IPS-NIHi11 (cell line): ENCODE measurements at regions not wholly inside any gene's neighbourhood (a gene's known extent, or its start where the extent isn't known, plus 50 kb on each side); places are given as distances from the start of the nearest gene placed in this dataset.

Source experiments
- DNase-seq: peaks from one replicate; pipeline ENCODE4 v3.0.0; 2012; ENCODE audit warnings: mixed read lengths, low spot score

- no peak for DNase-seq
These were observed 1005.7 kb upstream of the PIK3C3 start for GRCh38 chr18:40949114-40949950.

DNA sequence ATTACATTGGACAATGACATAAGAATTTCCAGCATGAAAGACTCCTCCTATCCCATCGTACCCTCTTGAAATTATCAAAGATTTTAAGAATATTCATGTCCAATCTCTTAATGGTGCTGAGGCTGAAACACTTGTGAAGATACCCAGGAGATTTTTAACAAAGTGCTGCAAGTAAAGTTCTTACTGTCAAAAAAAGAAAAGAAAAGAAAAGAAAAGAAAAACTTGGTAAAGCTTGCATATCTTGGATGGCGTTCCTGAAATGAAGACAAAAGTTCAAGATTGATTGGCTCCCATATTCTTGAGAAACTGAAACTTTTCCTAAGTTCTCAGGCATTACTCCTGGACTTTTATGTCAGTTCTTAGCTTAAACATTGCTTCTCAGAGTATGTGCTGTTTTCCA lies 1010.5 kb upstream of the PIK3C3 start:
- no peak for DNase-seq

DNA sequence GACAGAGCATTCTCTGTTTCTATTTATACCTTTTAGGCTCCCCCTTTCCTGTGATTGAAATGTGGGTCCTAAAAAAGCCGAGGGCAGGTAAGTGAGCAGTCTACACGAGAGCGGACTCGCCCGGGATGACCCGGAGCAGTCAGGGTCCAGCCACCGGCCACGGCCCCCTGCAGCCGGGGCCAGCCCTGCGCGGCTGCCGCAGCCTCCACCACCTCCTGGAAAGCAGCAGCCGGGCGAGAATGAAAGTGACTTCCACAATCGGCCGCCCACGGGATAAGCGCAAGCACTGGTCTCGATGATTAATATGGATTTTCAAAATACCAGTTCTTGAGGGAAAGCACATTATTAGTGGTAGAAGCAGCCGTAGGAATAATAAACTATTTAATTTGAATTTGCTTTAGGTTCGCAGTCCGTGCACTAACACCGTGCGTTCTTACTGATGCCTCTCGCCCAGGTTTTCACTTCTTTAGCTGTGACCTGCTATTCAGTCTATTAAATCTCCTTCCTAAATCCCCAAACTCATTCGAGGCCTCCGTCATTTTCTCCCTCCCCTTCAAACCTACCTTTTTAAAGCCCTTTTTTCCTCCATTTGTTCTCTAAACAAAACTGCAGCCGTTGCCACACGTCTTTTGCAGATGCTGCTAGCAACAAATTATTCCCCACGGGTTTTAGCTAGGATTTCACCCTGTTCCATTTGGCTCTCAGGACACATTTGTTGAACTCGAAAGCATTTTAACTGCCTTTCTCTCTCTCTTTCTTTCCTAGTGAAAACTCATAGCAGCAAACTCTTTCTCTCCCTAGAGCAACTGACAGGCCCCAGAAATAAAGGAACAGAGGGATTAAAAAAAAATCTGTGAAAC lies 1015.1 kb upstream of the PIK3C3 start:
- no peak for DNase-seq

- DNase-seq: no peak
These were observed 1016.4 kb upstream of the PIK3C3 start for GRCh38 chr18:40938615-40939014.

DNA sequence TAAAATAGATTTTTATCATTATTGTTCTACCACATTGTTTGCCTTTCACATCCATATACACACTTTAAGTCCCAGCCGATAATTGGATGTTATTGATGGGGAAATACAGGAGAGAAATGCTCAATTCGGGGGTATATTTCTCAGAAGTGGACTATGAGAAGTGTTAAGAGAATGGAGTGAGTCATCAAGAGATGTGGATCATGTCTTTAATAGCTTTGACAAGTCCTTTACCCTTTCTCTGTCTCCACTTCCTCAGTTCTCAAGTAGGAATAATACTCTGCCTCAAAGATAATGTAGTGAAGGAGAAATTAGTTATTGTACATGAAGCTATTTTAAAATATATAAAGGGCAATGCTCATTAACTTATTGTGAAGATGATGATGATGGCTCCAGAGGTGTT lies 1017.6 kb upstream of the PIK3C3 start:
- no peak for DNase-seq

DNA sequence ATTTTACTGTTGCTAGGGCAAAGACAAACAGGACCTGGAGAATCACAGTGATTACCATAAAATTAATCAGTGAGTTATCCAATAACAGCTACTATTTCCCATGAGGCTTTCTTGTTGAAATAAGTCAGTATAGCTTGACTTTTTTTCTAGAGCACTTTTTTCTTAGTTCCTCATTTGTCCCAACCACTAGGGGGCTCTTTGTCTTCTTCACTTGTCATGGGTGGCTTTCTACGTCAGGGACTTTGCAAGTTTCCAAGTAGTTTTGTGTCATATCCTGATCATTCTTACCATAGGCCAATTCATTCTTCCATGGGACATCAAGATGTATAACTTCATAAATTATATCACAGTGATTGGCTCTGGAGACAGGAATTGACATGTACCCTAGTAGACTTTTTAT lies 1019.6 kb upstream of the PIK3C3 start:
- DNase-seq: peak; percentile 35

DNA sequence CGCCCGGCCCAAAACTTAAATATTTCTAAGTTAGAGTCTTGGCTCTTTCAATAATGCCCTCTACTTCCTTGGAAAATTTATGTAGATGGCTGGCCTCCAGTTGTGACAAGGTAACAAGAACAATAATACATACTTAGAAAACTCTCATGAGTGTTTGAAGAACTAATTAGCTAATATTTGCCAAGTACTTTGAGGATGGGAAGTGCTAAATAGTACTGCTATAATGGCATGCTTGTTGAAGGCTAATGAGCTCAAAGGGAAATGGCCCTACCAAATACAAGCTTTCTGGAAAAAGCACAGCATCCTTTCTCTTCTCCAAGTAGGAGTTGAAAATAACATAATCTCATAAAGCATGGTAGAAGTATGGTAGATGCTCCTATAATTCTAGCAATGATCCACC lies 1022.2 kb upstream of the PIK3C3 start:
- DNase-seq: no peak

DNA sequence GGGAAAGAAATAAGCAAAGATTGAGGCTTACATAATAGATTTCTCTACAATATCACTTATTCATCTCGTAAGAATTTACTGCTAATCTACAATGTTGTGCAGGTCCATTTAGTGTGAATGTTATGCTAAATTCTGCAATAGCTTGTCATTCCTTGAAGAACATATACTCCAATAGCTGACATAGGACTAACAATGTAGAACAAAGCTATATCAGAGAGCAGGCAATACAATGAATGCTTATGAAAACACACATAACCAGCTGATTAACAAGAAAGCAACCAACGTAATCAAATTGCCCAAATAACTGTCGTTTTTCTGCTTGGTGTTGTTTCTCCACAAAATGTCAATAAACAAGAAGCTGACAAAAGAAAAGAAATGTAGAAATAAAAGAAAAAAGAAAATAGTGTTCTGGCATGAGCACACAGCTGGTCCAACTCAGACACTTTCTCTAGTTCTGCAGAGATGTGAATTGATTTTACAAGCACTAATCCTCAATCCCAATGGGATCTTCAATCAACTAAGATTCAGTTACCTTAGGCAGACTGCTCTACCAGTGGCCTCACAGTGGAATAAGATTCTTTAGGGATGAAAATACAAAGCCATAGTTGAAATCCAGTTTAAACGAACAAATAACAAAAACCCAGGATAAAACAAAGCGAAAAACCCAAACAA lies 1024.7 kb upstream of the PIK3C3 start:
- DNase-seq: no peak

DNA sequence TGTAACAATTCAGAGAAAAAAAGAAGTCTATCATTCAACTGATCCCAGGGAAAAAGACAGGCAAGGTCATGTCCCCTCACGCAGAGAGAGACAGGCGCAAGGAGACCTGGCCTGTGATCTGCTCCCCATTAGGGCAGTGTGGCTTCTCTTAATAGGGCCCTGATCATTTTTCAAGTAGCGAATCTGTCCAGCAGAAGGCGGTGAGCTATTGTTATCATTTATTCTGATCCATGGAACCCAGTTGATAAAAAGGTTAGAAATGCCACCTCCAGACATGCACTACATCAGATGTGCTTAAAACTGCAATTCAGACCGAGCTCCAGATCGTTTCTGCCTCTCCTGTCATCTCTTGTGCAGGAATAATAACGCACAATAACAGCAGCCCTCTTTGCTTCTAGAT lies 1025.6 kb upstream of the PIK3C3 start:
- no peak for DNase-seq

DNA sequence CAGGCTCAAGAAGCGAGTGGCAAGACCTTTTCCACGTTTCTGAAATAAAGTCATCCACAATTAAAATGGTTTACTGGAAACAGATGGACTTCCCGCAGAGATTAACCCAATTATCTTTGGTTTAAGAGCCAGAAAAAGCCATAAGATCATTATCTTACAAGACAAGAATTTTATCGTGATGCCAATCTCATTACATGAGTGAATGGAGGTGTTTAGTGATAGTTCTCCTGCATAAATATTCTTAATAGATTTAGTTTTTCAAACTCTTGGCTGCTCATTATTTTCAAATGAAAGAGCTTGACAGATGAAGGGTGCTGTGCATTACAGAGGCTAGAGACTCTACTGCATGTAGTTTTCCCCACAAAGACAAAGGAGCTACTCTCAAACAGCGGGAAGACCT lies 1028.4 kb upstream of the PIK3C3 start:
- DNase-seq: no peak

- DNase-seq: no peak
These were observed 1029.9 kb upstream of the PIK3C3 start for GRCh38 chr18:40925071-40925541.

DNA sequence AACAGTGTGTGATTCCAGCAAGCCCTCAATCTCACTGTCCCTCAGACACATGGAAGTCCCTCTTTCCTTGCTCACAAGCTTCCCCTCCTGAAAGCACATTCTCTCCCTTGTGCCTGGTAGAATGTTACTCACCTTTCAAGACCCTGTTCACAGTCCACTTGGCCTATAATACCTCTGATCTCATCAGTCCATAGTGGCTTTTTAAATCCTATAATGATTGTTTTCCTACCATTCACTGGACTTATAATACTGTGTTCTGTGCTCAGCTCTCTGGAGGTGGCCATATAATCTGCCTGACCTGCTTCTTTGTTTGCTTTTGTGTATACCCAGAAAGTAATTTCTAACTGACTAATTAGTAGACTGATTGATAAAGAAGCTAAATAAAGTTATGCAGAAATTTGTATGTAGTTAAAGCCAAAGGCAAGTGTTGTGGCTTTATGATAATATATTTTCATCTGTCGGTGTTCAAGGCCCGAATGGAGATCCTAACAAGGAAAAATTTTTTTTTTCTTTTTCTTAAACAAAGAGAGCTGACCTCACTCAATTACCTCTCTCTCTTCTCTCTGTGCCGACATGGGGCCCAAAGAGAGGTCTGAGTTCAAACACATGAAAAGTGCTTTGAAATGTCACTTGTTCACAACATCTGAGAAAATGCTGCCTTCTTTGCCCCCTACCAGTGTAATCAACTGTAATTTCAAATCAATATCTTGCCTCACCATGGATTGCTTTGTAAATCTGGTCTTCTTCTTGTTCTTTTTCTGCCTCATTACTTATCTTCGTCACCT lies 1033.0 kb upstream of the PIK3C3 start:
- no peak for DNase-seq

- no peak for DNase-seq
These were observed 1038.0 kb upstream of the PIK3C3 start for GRCh38 chr18:40917056-40917455.

DNA sequence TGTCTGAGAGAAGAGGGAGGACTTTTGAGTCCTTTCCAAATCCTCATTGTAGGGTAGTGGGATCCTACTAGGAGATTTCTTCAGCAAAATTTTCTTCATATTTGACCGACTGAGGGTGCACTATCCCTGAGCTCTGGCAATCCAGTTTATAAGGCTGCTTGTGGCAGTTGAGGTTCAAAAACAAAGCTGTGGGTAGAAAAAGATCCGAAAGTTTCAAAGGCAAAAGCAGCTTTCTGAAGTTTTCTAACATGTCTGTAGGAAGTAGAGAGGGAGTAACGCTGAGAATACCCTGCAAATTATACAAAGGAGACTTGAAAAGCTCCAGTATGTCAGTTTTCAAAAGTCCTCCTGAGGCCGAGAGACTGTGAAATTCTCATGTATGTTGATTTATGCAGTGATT lies 1039.3 kb upstream of the PIK3C3 start:
- DNase-seq: no peak

DNA sequence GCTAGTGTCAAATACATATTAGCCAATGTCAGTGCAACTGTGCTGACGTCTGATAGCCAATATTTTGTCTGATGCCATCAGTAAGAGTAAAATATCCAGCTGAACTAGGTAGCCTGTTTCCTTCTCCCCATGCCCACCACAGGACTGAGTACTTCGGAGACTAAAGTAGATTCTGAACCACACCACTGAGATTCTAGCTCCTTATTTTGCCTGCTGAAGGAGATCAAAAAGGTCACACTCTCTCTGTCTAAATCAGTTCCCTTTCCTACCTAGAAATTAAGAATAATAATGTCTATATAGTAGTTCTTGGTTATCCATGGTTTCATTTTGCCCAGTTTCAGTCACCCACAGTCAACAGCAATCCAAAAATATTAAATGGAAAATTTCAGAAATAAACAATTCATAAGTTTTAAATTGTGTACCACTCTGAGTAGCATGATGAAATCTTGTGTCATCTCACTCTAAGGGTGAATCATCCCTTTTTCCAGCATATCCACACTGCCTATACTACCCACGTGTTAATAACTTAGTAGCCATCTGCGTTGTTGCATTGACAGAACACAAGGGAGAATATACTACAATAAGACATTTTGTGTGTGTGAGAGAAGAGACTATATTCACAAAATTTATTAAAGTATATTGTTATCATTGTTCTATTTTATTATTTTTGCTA lies 1043.3 kb upstream of the PIK3C3 start:
- no peak for DNase-seq

DNA sequence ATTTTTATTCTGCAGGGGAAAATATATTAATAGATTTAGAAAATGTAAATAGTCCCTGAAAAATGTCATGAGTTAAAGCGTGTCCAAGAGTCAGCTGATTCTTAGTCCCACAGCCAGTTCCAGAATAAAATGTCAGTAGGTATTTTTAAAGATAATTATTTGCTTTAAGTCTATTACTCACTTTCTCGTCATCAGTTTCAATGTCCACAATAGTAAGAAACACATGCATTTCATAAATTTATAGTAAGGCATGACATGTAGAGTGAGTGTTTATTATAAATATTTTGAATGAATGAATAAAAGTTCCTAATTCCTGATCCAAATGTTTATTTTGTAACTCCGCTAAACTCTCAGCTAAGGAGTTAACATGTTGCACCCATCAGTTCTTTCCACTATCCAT lies 1044.0 kb upstream of the PIK3C3 start:
- DNase-seq: no peak

DNA sequence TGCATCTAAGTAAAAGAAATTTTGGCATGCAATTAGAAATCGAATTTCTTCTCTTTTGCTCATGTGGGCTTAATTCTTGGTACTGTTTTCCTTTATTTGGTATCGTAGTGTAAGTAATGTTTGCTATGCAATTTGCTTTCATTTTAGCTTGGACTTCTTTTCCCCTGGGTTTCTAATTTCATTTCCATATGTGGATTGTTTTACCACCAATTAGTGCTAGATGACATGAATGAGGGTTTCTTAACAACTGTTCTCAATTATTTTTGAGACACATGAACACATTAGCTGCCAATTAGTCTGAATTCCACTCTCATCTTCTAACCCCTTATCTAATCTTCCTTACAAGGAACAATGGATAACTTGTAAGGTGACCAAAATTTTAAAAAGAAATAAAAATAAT lies 1047.2 kb upstream of the PIK3C3 start:
- DNase-seq: no peak

DNA sequence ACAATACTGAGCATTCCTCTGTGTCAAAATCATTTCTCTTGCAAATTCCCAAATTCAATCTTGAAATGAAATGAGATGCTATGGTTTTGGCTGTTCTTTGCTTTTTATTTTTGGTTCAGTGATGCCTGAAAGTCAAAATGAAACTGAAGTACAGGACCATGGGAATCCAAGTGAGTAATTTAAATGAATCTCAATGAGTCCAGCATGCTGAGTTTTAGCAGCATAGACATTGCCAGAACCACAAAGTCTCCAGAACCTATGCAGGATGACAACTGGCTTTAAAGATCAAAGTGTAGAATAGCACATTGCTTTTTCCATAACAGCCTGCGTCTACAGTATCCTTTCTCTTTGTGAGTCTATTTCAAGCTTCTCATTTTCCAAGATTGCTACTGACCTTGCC lies 1050.7 kb upstream of the PIK3C3 start:
- no peak for DNase-seq

DNA sequence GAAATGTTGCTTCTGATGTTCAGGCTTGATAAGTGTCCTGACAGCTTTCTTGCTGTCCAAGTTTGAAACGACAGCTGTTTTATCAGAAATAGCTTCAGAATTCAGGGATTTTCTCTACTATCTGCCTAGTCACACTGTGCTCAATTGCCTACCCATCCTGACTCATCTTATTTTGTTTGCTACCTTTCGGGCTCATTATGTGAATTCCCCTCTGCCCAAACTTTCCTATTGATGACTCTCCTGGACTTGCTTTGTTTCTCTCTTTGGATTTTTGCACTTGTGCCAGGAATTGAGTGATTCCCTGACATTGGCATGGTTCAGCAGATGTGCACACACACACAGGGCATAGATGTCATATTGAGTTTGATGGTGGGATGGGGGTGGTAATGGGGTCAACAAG lies 1052.6 kb upstream of the PIK3C3 start:
- DNase-seq: peak; percentile 7

- peak; percentile 8 for DNase-seq
These were observed 1057.2 kb upstream of the PIK3C3 start for GRCh38 chr18:40897884-40898283.

DNA sequence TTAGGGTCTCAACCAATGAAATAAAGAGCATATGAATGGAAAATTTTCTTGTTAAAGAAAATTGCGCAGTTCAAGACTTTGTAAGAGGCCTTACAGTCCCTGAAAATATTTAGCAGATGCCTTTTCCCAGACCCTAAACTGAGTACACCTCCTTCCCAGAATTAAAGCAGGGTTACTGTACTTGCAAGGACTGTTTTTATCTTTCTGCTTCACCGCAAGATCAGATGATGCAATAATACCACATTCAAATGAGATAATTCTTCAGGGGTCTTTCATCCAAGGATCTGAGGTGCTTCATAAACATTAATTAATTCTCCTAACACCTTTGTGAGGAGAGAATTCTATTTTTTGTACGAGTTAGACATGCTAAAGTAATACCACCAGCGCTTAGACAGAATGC lies 1071.8 kb upstream of the PIK3C3 start:
- no peak for DNase-seq
